ENCODE measurements at regions not wholly inside any gene's neighbourhood (a gene's known extent, or its start where the extent isn't known, plus 50 kb on each side); places are given as distances from the start of the nearest gene placed in this dataset.
"Not testable (repeated sequence)": the region's sequence is repeated elsewhere in the genome, so short reads cannot be mapped to it uniquely, and the experiment has no call there.

DNA sequence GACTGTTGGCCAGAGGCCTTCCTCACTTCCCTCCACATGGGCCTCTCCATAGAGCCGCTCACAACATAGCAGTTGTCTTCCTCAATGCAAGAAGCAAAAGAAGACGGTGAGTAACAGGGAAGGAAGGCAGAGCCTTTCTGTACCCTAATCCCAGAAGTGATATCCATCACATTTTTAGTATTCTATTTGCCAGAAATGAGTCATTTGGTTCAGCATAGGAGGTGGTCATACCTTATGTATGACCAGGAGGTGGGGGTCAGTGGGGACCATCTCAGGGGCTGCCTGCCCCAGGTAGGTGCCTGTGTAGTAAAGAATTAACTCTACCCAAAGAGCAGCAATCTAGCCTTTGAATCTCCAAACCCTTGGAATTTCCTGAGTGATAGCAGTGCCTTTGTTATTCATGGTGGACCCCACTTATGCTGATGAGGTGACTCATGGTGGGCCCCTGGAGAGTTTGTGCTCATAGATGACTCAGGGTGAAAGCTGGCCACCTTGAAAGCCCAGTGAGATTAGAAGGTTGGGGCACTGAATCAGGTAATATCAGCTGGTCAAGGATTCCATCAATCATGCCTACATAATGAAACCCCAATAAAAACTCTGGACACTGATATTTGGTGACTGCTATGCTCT is 323.9 kb upstream of the IGF1R start:
- DNase-seq (ENCODE audit: low spot score), result no peak

DNA sequence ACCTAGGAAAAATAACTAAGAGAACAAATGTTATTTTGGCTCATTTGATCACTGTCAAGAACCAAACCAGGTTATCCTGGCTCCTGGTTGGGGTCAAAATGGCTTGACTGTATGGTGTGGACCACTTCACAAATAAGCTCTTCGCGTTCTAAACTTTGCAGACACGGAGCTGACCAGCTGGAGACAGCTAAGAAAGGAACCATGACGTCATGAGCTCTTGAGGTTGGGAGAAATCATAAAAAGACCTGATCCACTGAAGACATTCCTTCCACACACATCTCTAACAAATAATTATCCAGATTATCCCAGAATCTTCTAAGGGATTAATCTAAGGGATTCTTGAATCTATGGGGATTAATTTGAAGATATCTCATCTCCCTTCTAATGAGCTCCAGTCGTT is 321.5 kb upstream of the IGF1R start:
- no peak for DNase-seq (ENCODE audit: low spot score)

- DNase-seq (ENCODE audit: low spot score), result no peak
Measured at GRCh38 chr15:98330258-98330657, 318.1 kb upstream of the IGF1R start.

DNA sequence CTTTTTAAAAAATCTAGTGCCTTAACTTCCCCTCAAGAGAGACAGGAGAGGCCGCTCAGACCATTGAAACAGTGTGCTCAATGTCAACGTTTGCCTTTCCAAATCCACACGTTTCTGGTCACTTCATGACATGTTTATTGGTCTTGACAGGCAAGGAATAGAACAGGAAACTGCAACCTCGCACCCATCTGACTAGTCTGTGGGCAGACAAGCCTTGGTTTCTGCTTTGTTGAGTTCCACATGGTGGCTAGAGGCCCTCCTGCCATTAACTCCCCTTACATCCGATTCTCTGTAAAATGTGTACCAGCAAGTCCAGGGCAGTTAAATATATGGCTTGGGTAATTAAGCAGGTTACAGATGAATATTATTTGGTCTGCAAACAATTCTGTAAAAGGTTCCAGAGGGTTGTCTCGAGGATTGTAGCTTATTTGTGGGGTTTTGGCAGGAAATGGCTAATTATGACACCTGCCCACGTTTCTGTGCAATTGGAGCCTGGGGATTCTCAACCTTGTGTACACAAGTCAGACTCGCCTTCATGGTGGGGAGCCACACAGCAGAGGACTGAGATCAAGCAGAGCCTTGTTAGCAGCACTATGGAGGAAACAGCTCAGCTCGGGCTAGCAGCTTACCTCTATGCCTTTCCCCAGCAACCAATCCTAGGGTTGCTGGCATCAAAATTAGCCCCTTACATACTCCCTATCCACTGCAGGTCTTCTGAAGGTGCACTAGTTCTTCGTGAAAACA is 317.5 kb upstream of the IGF1R start:
- no peak for DNase-seq (ENCODE audit: low spot score)

- DNase-seq (ENCODE audit: low spot score), result no peak
Measured at GRCh38 chr15:98331676-98332075, 316.7 kb upstream of the IGF1R start.

DNA sequence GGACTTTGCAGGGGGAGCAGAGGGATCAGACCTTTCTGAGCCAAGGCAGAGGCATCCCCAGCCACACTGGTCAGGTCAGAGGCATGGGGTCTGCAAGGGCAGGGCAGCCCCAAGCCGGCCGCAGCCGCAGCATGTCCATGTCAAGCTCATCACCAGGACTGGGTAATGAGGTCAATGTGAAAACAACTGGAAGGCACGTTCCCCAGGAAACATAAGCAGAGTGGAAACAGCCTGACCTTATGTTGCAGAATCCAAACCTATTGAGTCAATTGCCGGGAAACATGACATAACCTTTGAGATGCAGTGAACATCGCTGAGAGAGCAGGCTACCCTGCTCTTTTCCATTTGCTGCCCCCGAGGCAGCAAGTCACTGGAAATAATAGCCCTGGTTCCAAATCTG is 315.1 kb upstream of the IGF1R start:
- no peak for DNase-seq (ENCODE audit: low spot score)

- no peak for DNase-seq (ENCODE audit: low spot score)
Measured at GRCh38 chr15:98342911-98343310, 305.4 kb upstream of the IGF1R start.

- no peak for DNase-seq (ENCODE audit: low spot score)
Measured at GRCh38 chr15:98344591-98344990, 303.7 kb upstream of the IGF1R start.

DNA sequence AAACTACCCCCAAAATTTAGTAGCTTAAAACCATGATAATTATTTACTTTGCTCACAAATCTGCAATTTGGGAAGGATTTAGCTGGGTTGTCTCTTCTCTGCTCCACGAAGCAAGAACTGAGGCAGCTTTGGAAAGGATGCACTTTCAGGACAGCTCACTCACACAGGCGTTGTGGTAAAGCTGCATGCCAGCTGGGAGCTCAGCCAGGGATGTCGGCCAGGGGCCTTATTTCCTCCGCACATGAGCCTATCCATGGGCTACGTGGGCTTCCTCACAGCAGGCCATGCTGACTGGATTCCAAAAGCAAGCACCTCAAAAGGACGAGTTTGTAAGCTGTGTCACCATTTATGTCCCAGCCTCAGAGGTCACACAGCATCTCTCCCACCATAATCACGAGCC is 301.3 kb upstream of the IGF1R start:
- DNase-seq (ENCODE audit: low spot score), result no peak

DNA sequence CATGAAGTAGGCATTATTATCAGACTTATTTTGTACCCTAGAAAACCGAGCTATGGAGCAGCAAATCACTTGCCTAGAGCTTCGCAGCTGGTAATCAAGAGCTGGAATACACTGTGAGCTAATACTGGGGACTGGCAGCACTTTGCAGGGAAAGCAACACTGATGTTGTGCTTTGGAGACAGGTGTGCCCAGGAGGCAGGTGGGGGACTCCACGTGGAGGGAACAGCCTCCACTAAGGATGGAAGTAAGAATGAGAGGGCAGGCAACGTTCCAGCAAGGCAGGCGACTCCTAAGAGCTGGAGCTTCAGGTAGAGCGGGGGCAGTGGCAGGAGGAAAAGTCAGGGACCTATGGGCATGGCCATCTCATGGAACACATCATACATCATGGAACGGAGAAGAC is 300.5 kb upstream of the IGF1R start:
- DNase-seq (ENCODE audit: low spot score), result no peak

DNA sequence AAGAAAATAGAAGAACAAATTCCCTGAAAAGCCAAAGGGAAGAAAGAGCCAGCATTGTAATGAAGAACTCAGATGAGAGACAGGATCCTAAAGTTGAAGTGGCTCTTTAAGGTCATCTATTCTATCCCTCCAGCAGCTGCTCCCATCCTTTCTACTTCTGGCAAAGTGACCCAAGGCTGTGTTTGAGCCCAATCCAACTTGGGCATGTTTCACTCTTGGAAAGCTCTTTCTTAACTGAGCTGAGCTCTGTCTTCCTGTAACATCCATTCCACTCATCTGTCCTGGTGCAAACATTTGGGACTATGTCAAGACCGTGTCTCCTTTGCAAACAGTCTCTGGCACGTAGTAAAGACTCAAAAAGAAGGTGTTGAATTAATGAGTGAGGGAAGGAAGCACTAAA is 298.1 kb upstream of the IGF1R start:
- DNase-seq (ENCODE audit: low spot score), result no peak

GRCh38 chr15:98358274-98358673 is 290.1 kb upstream of the IGF1R start:
- not testable (repeated sequence) for DNase-seq (ENCODE audit: low spot score)

GRCh38 chr15:98358971-98359370 is 289.4 kb upstream of the IGF1R start:
- no peak for DNase-seq (ENCODE audit: low spot score)

DNA sequence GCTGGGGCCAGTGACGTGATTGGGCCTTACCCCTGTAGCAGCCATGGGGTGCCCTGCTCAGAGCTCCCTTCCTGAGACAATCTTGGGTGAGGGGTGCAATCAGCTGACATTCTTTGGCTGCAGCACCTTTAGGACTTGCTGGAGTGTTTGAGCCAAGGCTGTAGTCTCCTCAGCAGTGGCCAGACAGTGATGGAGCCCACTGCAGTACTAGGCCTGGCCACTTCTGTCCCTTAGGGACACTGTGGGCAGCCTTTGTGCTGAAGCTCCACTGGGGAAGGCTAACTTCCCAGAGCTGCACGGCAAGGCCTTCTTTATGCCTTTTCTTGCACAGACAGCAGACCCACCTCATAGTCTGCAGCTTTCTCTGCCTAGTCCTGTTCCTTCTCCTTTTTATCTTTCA is 284.9 kb upstream of the IGF1R start:
- no peak for DNase-seq (ENCODE audit: low spot score)

GRCh38 chr15:98363955-98364354 is 284.4 kb upstream of the IGF1R start:
- DNase-seq (ENCODE audit: low spot score), result no peak

- no peak for DNase-seq (ENCODE audit: low spot score)
Measured at GRCh38 chr15:98369081-98369716, 279.1 kb upstream of the IGF1R start.

- no peak for DNase-seq (ENCODE audit: low spot score)
Measured at GRCh38 chr15:98375513-98376340, 272.6 kb upstream of the IGF1R start.

- no peak for DNase-seq (ENCODE audit: low spot score)
Measured at GRCh38 chr15:98380721-98381120, 267.6 kb upstream of the IGF1R start.

- no peak for DNase-seq (ENCODE audit: low spot score)
Measured at GRCh38 chr15:98381446-98381845, 266.9 kb upstream of the IGF1R start.

GRCh38 chr15:98382139-98382538 is 266.2 kb upstream of the IGF1R start:
- no peak for DNase-seq (ENCODE audit: low spot score)

DNA sequence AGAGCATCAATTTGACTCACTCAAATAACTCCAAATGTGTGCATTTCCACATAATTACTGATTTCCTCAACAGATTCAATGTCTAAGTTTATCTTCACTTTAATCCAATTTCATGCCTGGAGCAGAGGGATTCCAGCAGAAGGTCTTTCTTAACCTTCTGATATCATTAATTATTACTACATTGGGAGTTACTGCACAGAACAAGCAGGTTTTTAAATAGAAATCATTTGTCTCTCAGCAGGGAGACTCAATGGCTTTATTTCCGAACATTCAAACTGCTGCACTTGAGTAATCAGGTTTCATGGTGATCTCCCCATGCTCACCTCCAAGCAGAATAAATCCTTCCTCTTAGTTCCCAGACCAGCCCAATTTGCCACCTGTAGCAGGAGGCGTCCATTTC is 264.8 kb upstream of the IGF1R start:
- no peak for DNase-seq (ENCODE audit: low spot score)

GRCh38 chr15:98384328-98385029 is 263.9 kb upstream of the IGF1R start:
- no peak for DNase-seq (ENCODE audit: low spot score)
